ENCODE measurements at regions not wholly inside any gene's neighbourhood (a gene's known extent, or its start where the extent isn't known, plus 50 kb on each side); places are given as distances from the start of the nearest gene placed in this dataset.

DNA sequence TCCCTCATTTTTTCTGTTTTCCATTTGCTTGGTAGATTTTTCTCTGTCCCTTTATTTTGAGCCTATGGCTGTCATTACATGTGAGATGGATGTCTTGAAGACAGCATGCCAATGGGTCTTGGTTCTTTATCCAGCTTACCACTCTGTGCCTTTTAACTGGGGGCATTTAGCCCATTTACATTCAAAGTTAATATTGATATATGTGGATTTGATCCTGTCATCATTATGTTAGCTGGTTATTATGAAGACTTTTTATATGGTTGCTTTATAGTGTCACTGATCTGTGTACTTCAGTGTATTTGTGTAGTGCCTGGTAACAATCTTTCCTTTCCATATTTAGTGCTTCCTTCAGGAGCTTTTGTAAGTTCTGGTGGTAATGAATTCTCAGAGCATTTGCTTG, 89.3 kb upstream of the UNC5B start:
- peaks cover 0 to 2% (median 0%) of the 10 kb centered on the region in 4 donors for H3K4me1 Mint-ChIP-seq
- no peaks in the 10 kb centered on the region for H3K36me3 ChIP-seq (ENCODE audit: control insufficient read depth, insufficient read depth, low read length)
- no peak overlapping the region for H3K27ac ChIP-seq (ENCODE audit: insufficient read depth, low read length, poor library complexity, severe bottlenecking)
- ATAC-seq (ENCODE audit: low read depth in 2 of 2), result no peak
- no peak overlapping the region for H3K4me3 Mint-ChIP-seq
- no peaks in the 10 kb centered on the region for H3K9me3 ChIP-seq (ENCODE audit: control insufficient read depth in 2 of 2, low read length in 2 of 2)
- no peaks in the 10 kb centered on the region for H3K4me1 ChIP-seq (ENCODE audit: control insufficient read depth, insufficient read depth, low read length, poor library complexity, severe bottlenecking)
- H3K36me3 Mint-ChIP-seq, result no peaks in the 10 kb centered on the region
- no peak overlapping the region for H3K27ac Mint-ChIP-seq
- H3K27me3 ChIP-seq (ENCODE audit: control insufficient read depth, insufficient read depth, low read length), result peaks cover 2% of the 10 kb centered on the region
- H3K4me3 ChIP-seq (ENCODE audit: low read depth, low read length), result no peak overlapping the region
- no peak for DNase-seq
- peaks cover 7% of the 10 kb centered on the region for H3K27me3 Mint-ChIP-seq
- H3K9me3 Mint-ChIP-seq, result peaks cover 0 to 24% (median 13%) of the 10 kb centered on the region in 7 donors

DNA sequence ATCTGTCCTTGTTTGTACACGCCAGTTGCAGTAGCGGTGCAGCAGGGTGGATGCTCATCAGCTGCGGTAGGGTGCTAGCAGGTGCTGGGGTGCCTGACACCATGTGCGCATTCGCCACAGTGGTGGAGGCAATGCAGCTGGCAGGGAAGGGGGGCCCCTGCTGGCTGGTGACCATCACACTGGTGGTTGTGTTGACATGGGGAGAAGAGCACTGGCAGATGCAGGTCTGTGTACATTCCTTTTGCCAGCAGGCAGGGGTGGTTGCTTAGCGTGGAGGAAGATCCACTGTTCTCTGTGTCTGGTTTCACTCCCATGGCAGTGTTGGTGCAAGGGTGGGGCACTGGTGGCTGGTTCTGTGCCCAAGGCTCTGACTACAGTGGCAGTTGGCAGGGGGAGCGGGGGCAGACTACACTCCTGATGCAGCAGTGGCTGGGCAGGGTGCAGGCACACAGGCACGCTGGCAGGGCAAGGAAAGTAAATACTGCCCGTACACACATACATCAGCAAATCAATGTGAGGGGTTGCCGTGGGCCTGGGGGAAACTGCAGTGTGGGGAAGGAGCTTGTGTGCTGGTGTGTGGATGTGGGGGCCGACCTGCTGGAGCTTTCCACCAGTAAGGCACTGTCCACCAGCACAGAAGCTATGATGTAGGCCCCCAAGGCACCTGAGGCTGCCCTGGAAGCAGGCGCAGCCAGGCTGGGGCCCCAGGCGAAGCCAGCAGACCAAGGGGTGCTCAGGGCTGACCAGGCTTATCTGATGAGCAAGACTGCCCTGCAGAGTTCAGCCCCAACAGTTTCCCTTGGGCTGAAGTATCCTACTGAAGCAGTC, 87.2 kb upstream of the UNC5B start:
- peaks cover 0 to 11% (median 7%) of the 10 kb centered on the region in 7 donors for H3K9me3 Mint-ChIP-seq
- H3K4me3 ChIP-seq (ENCODE audit: low read depth, low read length), result no peak overlapping the region
- peaks cover 0 to 6% (median 2%) of the 10 kb centered on the region in 4 donors for H3K4me1 Mint-ChIP-seq
- peaks cover 2% of the 10 kb centered on the region for H3K27me3 ChIP-seq (ENCODE audit: control insufficient read depth, insufficient read depth, low read length)
- H3K9me3 ChIP-seq (ENCODE audit: control insufficient read depth in 2 of 2, low read length in 2 of 2), result no peaks in the 10 kb centered on the region
- H3K27ac Mint-ChIP-seq, result no peak overlapping the region
- ATAC-seq (ENCODE audit: low read depth in 2 of 2) (no peak), DNase-seq (no peak)
- peaks cover 13% of the 10 kb centered on the region for H3K27me3 Mint-ChIP-seq
- H3K36me3 Mint-ChIP-seq, result no peaks in the 10 kb centered on the region
- no peaks in the 10 kb centered on the region for H3K4me1 ChIP-seq (ENCODE audit: control insufficient read depth, insufficient read depth, low read length, poor library complexity, severe bottlenecking)
- H3K27ac ChIP-seq (ENCODE audit: insufficient read depth, low read length, poor library complexity, severe bottlenecking), result no peak overlapping the region
- H3K36me3 ChIP-seq (ENCODE audit: control insufficient read depth, insufficient read depth, low read length), result no peaks in the 10 kb centered on the region
- no peak overlapping the region for H3K4me3 Mint-ChIP-seq

DNA sequence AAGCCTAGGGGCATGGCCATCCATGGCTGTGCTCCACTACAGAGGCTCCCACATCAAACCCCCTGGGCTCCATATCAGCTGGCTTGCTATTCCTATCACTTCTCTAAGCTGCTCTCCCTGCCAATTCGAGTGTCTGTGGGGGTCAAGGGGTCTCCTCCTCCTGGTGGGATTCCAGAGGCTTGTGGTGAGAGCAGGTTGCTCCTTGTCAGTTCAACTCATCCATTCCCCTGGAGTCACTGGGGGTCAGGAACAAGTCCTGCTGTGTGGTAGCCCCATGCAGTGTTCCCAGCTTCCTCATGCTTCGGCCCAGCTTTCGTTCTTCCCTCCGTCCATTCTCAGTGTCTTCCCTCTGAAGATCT, 86.6 kb upstream of the UNC5B start:
- Histone ChIP-seq H3K4me3 (ENCODE audit: low read depth, low read length) (no peak overlapping the region), H3K4me1 (ENCODE audit: control insufficient read depth, insufficient read depth, low read length, poor library complexity, severe bottlenecking) (no peaks in the 10 kb centered on the region), H3K9me3 (ENCODE audit: control insufficient read depth in 2 of 2, low read length in 2 of 2) (no peaks in the 10 kb centered on the region), H3K27me3 (ENCODE audit: control insufficient read depth, insufficient read depth, low read length) (peaks cover 2% of the 10 kb centered on the region), H3K36me3 (ENCODE audit: control insufficient read depth, insufficient read depth, low read length) (no peaks in the 10 kb centered on the region), H3K27ac (ENCODE audit: insufficient read depth, low read length, poor library complexity, severe bottlenecking) (no peak overlapping the region)
- peaks cover 0 to 7% (median 4%) of the 10 kb centered on the region in 7 donors for H3K9me3 Mint-ChIP-seq
- peaks cover 13% of the 10 kb centered on the region for H3K27me3 Mint-ChIP-seq
- peaks cover 0 to 6% (median 2%) of the 10 kb centered on the region in 4 donors for H3K4me1 Mint-ChIP-seq
- peak overlapping the region in 1 of 4 donors; percentile 66 for H3K4me3 Mint-ChIP-seq
- H3K27ac Mint-ChIP-seq, result no peak overlapping the region
- DNase-seq (no peak), ATAC-seq (ENCODE audit: low read depth in 2 of 2) (no peak)
- H3K36me3 Mint-ChIP-seq, result no peaks in the 10 kb centered on the region

- Histone ChIP-seq H3K4me1 (ENCODE audit: control insufficient read depth, insufficient read depth, low read length, poor library complexity, severe bottlenecking) (no peaks in the 10 kb centered on the region), H3K9me3 (ENCODE audit: control insufficient read depth in 2 of 2, low read length in 2 of 2) (no peaks in the 10 kb centered on the region), H3K36me3 (ENCODE audit: control insufficient read depth, insufficient read depth, low read length) (no peaks in the 10 kb centered on the region), H3K27ac (ENCODE audit: insufficient read depth, low read length, poor library complexity, severe bottlenecking) (no peak overlapping the region), H3K27me3 (ENCODE audit: control insufficient read depth, insufficient read depth, low read length) (peaks cover 2% of the 10 kb centered on the region), H3K4me3 (ENCODE audit: low read depth, low read length) (no peak overlapping the region)
- DNase-seq, result no peak
- ATAC-seq (ENCODE audit: low read depth in 2 of 2), result no peak
- Mint-ChIP-seq H3K27ac (no peak overlapping the region), H3K9me3 (peaks cover 0 to 7% (median 0%) of the 10 kb centered on the region in 7 donors), H3K36me3 (no peaks in the 10 kb centered on the region), H3K27me3 (peaks cover 17% of the 10 kb centered on the region), H3K4me1 (peaks cover 0 to 6% (median 2%) of the 10 kb centered on the region in 4 donors), H3K4me3 (no peak overlapping the region)
Measured at GRCh38 chr10:71126432-71126831, 85.9 kb upstream of the UNC5B start.

GRCh38 chr10:71127104-71127503, 85.3 kb upstream of the UNC5B start:
- no peak overlapping the region for H3K27ac Mint-ChIP-seq
- DNase-seq (no peak), ATAC-seq (ENCODE audit: low read depth in 2 of 2) (no peak)
- H3K9me3 Mint-ChIP-seq, result peaks cover 0 to 4% (median 0%) of the 10 kb centered on the region in 7 donors
- peaks cover 0 to 6% (median 2%) of the 10 kb centered on the region in 4 donors for H3K4me1 Mint-ChIP-seq
- H3K4me3 Mint-ChIP-seq, result no peak overlapping the region
- H3K4me1 ChIP-seq (ENCODE audit: control insufficient read depth, insufficient read depth, low read length, poor library complexity, severe bottlenecking), result no peaks in the 10 kb centered on the region
- H3K4me3 ChIP-seq (ENCODE audit: low read depth, low read length), result no peak overlapping the region
- no peaks in the 10 kb centered on the region for H3K36me3 ChIP-seq (ENCODE audit: control insufficient read depth, insufficient read depth, low read length)
- peaks cover 2% of the 10 kb centered on the region for H3K27me3 ChIP-seq (ENCODE audit: control insufficient read depth, insufficient read depth, low read length)
- no peaks in the 10 kb centered on the region for H3K9me3 ChIP-seq (ENCODE audit: control insufficient read depth in 2 of 2, low read length in 2 of 2)
- H3K36me3 Mint-ChIP-seq, result no peaks in the 10 kb centered on the region
- H3K27ac ChIP-seq (ENCODE audit: insufficient read depth, low read length, poor library complexity, severe bottlenecking), result no peak overlapping the region
- H3K27me3 Mint-ChIP-seq, result peaks cover 14% of the 10 kb centered on the region

- Mint-ChIP-seq H3K9me3 (peaks cover 0 to 2% (median 0%) of the 10 kb centered on the region in 7 donors), H3K27me3 (peaks cover 11% of the 10 kb centered on the region), H3K27ac (no peak overlapping the region), H3K4me1 (peaks cover 0 to 6% (median 2%) of the 10 kb centered on the region in 4 donors), H3K4me3 (no peak overlapping the region), H3K36me3 (no peaks in the 10 kb centered on the region)
- Histone ChIP-seq H3K4me1 (ENCODE audit: control insufficient read depth, insufficient read depth, low read length, poor library complexity, severe bottlenecking) (no peaks in the 10 kb centered on the region), H3K9me3 (ENCODE audit: control insufficient read depth in 2 of 2, low read length in 2 of 2) (no peaks in the 10 kb centered on the region), H3K36me3 (ENCODE audit: control insufficient read depth, insufficient read depth, low read length) (no peaks in the 10 kb centered on the region), H3K27ac (ENCODE audit: insufficient read depth, low read length, poor library complexity, severe bottlenecking) (no peak overlapping the region), H3K27me3 (ENCODE audit: control insufficient read depth, insufficient read depth, low read length) (peaks cover 2% of the 10 kb centered on the region), H3K4me3 (ENCODE audit: low read depth, low read length) (no peak overlapping the region)
- DNase-seq (no peak), ATAC-seq (ENCODE audit: low read depth in 2 of 2) (no peak)
Measured at GRCh38 chr10:71127773-71128172, 84.6 kb upstream of the UNC5B start.

DNA sequence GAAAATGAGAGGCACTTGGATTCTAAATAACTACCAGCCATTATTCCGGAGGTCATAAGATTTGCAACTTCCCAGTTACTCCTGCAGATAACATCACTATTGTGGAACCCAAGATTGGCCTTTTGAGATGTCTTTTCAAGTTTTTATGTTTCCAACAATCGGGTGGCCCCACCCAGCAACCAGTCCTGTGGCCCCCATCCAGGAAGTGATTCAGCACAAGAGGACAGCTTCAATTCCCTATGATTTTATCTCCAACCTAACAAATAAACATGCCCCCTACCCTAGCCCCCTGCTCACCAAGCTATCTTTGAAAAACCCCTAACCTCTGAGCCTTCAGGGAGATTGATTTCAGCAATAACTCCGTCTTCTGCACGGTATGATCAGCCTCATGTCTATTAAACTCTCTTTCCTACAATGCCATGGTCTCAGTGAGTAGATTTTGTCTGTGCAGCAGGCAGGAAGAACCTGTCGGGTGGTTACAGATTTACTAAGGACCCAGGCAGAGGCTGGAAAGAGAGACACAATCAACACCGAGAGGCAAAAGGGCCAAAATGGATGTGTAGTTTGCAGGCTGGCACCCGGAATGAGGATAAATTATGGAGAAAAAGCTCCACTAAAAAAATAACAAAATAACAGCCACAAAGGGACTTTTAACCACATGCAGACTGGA, 83.9 kb upstream of the UNC5B start:
- Mint-ChIP-seq H3K4me3 (no peak overlapping the region), H3K27ac (no peak overlapping the region), H3K9me3 (peaks cover 0 to 2% (median 0%) of the 10 kb centered on the region in 7 donors), H3K4me1 (peaks cover 0 to 6% (median 2%) of the 10 kb centered on the region in 4 donors), H3K27me3 (peaks cover 11% of the 10 kb centered on the region), H3K36me3 (no peaks in the 10 kb centered on the region)
- ATAC-seq (ENCODE audit: low read depth in 2 of 2) (no peak), DNase-seq (no peak)
- Histone ChIP-seq H3K36me3 (ENCODE audit: control insufficient read depth, insufficient read depth, low read length) (no peaks in the 10 kb centered on the region), H3K4me1 (ENCODE audit: control insufficient read depth, insufficient read depth, low read length, poor library complexity, severe bottlenecking) (no peaks in the 10 kb centered on the region), H3K9me3 (ENCODE audit: control insufficient read depth in 2 of 2, low read length in 2 of 2) (no peaks in the 10 kb centered on the region), H3K4me3 (ENCODE audit: low read depth, low read length) (no peak overlapping the region), H3K27ac (ENCODE audit: insufficient read depth, low read length, poor library complexity, severe bottlenecking) (no peak overlapping the region), H3K27me3 (ENCODE audit: control insufficient read depth, insufficient read depth, low read length) (peaks cover 2% of the 10 kb centered on the region)
